ENCODE measurements at regions not wholly inside any gene's neighbourhood (a gene's known extent, or its start where the extent isn't known, plus 50 kb on each side); places are given as distances from the start of the nearest gene placed in this dataset.
"Not testable (repeated sequence)": the region's sequence is repeated elsewhere in the genome, so short reads cannot be mapped to it uniquely, and the experiment has no call there.

- Mint-ChIP-seq H3K27me3 (no peaks in the 10 kb centered on the region), H3K9me3 (no peaks in the 10 kb centered on the region), H3K4me3 (no peak overlapping the region), H3K27ac (no peak overlapping the region), H3K36me3 (ENCODE audit: low read depth) (no peaks in the 10 kb centered on the region), H3K4me1 (ENCODE audit: low read depth) (no peaks in the 10 kb centered on the region)
Measured at GRCh38 chr10:80697926-80698325, 160.2 kb downstream of the SH2D4B start.

GRCh38 chr10:80699602-80700039 is 161.9 kb downstream of the SH2D4B start:
- Mint-ChIP-seq H3K9me3 (no peaks in the 10 kb centered on the region), H3K27ac (no peak overlapping the region), H3K36me3 (ENCODE audit: low read depth) (no peaks in the 10 kb centered on the region), H3K4me3 (no peak overlapping the region), H3K4me1 (ENCODE audit: low read depth) (no peaks in the 10 kb centered on the region), H3K27me3 (no peaks in the 10 kb centered on the region)

- H3K27me3 Mint-ChIP-seq: no peaks in the 10 kb centered on the region
- no peak overlapping the region for H3K27ac Mint-ChIP-seq
- no peaks in the 10 kb centered on the region for H3K9me3 Mint-ChIP-seq
- no peaks in the 10 kb centered on the region for H3K4me1 Mint-ChIP-seq (ENCODE audit: low read depth)
- no peaks in the 10 kb centered on the region for H3K36me3 Mint-ChIP-seq (ENCODE audit: low read depth)
- no peak overlapping the region for H3K4me3 Mint-ChIP-seq
Measured at GRCh38 chr10:80700252-80700651, 162.6 kb downstream of the SH2D4B start.

- Mint-ChIP-seq H3K27ac (no peak overlapping the region), H3K9me3 (no peaks in the 10 kb centered on the region), H3K4me1 (ENCODE audit: low read depth) (no peaks in the 10 kb centered on the region), H3K27me3 (no peaks in the 10 kb centered on the region), H3K36me3 (ENCODE audit: low read depth) (no peaks in the 10 kb centered on the region), H3K4me3 (no peak overlapping the region)
Measured at GRCh38 chr10:80700760-80701444, 163.2 kb downstream of the SH2D4B start.

DNA sequence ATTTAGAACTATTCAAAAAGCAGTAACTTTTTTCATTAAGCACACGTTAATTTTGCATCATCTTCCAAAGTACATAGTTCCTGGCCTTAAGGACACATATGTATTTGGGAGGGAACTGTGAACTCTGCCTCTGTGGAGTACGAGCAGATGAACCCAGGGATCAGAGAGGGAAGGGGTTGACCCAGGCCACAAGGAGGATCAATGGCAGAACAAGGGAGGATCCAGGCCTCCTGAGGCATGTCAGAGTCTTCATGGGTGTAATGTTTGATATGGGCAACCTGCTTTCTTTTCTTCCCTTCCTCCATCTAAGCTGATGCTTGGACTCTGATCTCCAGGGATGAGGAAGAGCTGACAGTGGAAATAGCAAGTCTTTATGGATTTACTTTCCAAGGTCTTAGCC is 164.0 kb downstream of the SH2D4B start:
- Mint-ChIP-seq H3K4me1 (ENCODE audit: low read depth) (no peaks in the 10 kb centered on the region), H3K4me3 (no peak overlapping the region), H3K9me3 (no peaks in the 10 kb centered on the region), H3K36me3 (ENCODE audit: low read depth) (no peaks in the 10 kb centered on the region), H3K27me3 (no peaks in the 10 kb centered on the region), H3K27ac (no peak overlapping the region)

- Mint-ChIP-seq H3K4me3 (no peak overlapping the region), H3K36me3 (ENCODE audit: low read depth) (no peaks in the 10 kb centered on the region), H3K9me3 (no peaks in the 10 kb centered on the region), H3K27me3 (no peaks in the 10 kb centered on the region), H3K4me1 (ENCODE audit: low read depth) (no peaks in the 10 kb centered on the region), H3K27ac (no peak overlapping the region)
Measured at GRCh38 chr10:80702143-80702542, 164.4 kb downstream of the SH2D4B start.

DNA sequence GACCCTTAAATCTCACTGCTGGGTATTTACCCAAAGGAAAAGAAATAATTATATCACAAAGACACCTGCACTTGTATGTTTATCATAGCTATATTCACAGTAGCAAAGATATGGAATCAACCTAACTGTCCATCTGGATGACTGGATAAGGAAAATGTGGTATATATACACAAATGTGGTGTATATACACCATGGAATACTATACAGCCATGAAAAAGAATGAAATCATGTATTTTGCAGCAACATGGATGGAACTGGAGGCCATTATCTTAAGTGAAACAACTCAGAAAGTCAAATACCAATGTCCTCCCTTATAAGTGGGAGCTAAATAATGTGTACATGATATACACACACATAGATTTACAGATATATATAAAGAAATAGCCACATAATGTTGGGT is 168.2 kb downstream of the SH2D4B start:
- Mint-ChIP-seq H3K27me3 (no peaks in the 10 kb centered on the region), H3K9me3 (no peaks in the 10 kb centered on the region), H3K4me1 (ENCODE audit: low read depth) (no peaks in the 10 kb centered on the region), H3K36me3 (ENCODE audit: low read depth) (no peaks in the 10 kb centered on the region), H3K27ac (no peak overlapping the region), H3K4me3 (no peak overlapping the region)

- Mint-ChIP-seq H3K27ac (no peak overlapping the region), H3K4me1 (ENCODE audit: low read depth) (no peaks in the 10 kb centered on the region), H3K9me3 (no peaks in the 10 kb centered on the region), H3K27me3 (no peaks in the 10 kb centered on the region), H3K4me3 (no peak overlapping the region), H3K36me3 (ENCODE audit: low read depth) (no peaks in the 10 kb centered on the region)
Measured at GRCh38 chr10:80708185-80708584, 170.5 kb downstream of the SH2D4B start.

GRCh38 chr10:80708808-80709207 is 171.1 kb downstream of the SH2D4B start:
- Mint-ChIP-seq H3K27ac (no peak overlapping the region), H3K4me3 (no peak overlapping the region), H3K36me3 (ENCODE audit: low read depth) (no peaks in the 10 kb centered on the region), H3K27me3 (no peaks in the 10 kb centered on the region), H3K9me3 (no peaks in the 10 kb centered on the region), H3K4me1 (ENCODE audit: low read depth) (no peaks in the 10 kb centered on the region)

GRCh38 chr10:80709866-80710265 is 172.2 kb downstream of the SH2D4B start:
- Mint-ChIP-seq H3K9me3 (no peaks in the 10 kb centered on the region), H3K36me3 (ENCODE audit: low read depth) (no peaks in the 10 kb centered on the region), H3K4me3 (no peak overlapping the region), H3K4me1 (ENCODE audit: low read depth) (no peaks in the 10 kb centered on the region), H3K27me3 (no peaks in the 10 kb centered on the region), H3K27ac (no peak overlapping the region)

- Mint-ChIP-seq H3K36me3 (ENCODE audit: low read depth) (no peaks in the 10 kb centered on the region), H3K4me3 (no peak overlapping the region), H3K9me3 (no peaks in the 10 kb centered on the region), H3K27ac (no peak overlapping the region), H3K27me3 (no peaks in the 10 kb centered on the region), H3K4me1 (ENCODE audit: low read depth) (no peaks in the 10 kb centered on the region)
Measured at GRCh38 chr10:80713398-80713928, 175.8 kb downstream of the SH2D4B start.

- Mint-ChIP-seq H3K36me3 (ENCODE audit: low read depth) (no peaks in the 10 kb centered on the region), H3K4me1 (ENCODE audit: low read depth) (no peaks in the 10 kb centered on the region), H3K27ac (no peak overlapping the region), H3K4me3 (no peak overlapping the region), H3K9me3 (no peaks in the 10 kb centered on the region), H3K27me3 (no peaks in the 10 kb centered on the region)
Measured at GRCh38 chr10:80714566-80714965, 176.9 kb downstream of the SH2D4B start.

DNA sequence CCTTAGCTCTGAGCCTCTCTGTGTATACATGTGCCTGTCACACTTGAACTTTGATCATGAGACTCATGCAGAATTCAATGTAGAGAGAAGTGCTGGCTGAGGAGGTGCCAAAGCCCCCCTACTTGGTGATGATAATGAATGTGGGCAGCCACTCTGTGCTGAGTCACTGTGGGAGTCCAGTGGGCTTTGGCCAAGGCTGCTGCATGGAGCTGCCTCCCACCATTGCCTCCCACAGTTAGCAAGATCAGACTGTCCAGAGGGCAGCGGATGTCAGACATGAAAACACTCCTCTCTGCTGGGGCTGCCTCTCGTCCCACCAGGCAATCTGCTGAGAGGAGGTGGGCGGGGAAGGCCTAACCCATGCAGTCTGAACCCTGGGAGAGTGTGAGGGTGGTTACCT is 180.3 kb downstream of the SH2D4B start:
- Mint-ChIP-seq H3K4me3 (no peak overlapping the region), H3K9me3 (peaks cover 3% of the 10 kb centered on the region), H3K36me3 (ENCODE audit: low read depth) (no peaks in the 10 kb centered on the region), H3K4me1 (ENCODE audit: low read depth) (no peaks in the 10 kb centered on the region), H3K27ac (no peak overlapping the region), H3K27me3 (no peaks in the 10 kb centered on the region)

- H3K27me3 Mint-ChIP-seq: no peaks in the 10 kb centered on the region
- H3K4me3 Mint-ChIP-seq: no peak overlapping the region
- peaks cover 3% of the 10 kb centered on the region for H3K9me3 Mint-ChIP-seq
- no peaks in the 10 kb centered on the region for H3K4me1 Mint-ChIP-seq (ENCODE audit: low read depth)
- H3K36me3 Mint-ChIP-seq (ENCODE audit: low read depth): no peaks in the 10 kb centered on the region
- H3K27ac Mint-ChIP-seq: no peak overlapping the region
Measured at GRCh38 chr10:80719935-80720334, 182.2 kb downstream of the SH2D4B start.

GRCh38 chr10:80720549-80720948 is 182.8 kb downstream of the SH2D4B start:
- Mint-ChIP-seq H3K4me3 (no peak overlapping the region), H3K36me3 (ENCODE audit: low read depth) (no peaks in the 10 kb centered on the region), H3K9me3 (peaks cover 3% of the 10 kb centered on the region), H3K27me3 (no peaks in the 10 kb centered on the region), H3K27ac (no peak overlapping the region), H3K4me1 (ENCODE audit: low read depth) (no peaks in the 10 kb centered on the region)

DNA sequence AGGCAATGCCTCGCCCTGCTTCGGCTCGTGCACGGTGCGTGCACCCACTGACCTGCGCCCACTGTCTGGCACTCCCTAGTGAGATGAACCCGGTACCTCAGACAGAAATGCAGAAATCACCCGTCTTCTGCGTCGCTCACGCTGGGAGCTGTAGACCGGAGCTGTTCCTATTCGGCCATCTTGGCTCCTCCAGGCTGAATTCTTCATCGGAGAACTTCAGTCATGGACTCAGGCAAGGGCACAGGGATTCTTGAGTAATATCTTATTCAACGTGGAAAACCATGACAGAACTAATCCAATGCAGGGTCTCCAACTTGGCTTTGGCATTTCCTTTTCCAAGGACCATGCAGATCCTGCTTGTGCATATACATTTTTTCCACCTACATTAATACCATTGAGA is 190.7 kb downstream of the SH2D4B start:
- H3K27ac Mint-ChIP-seq; H3K4me3 Mint-ChIP-seq; H3K36me3 Mint-ChIP-seq (ENCODE audit: low read depth); H3K27me3 Mint-ChIP-seq; H3K4me1 Mint-ChIP-seq (ENCODE audit: low read depth); H3K9me3 Mint-ChIP-seq: not testable (repeated sequence)
